ENCODE measurements at regions not wholly inside any gene's neighbourhood (a gene's known extent, or its start where the extent isn't known, plus 50 kb on each side); places are given as distances from the start of the nearest gene placed in this dataset.
"Not testable (repeated sequence)": the region's sequence is repeated elsewhere in the genome, so short reads cannot be mapped to it uniquely, and the experiment has no call there.

- no peaks in the 10 kb centered on the region for H3F3A ChIP-seq (ENCODE audit: control insufficient read depth, insufficient read depth)
- no peak overlapping the region for H3K27ac ChIP-seq (ENCODE audit: low read depth, low read length)
Measured at GRCh38 chrX:903116-903515, 272.5 kb downstream of the SHOX start.

GRCh38 chrX:896256-896655 lies 265.7 kb downstream of the SHOX start:
- Histone ChIP-seq H3K79me2 (ENCODE audit: control insufficient read depth, low read length) (no peaks in the 10 kb centered on the region), H3K27ac (ENCODE audit: low read depth, low read length) (no peak overlapping the region), H3K36me3 (ENCODE audit: control insufficient read depth, low read length) (no peaks in the 10 kb centered on the region), H3K4me2 (ENCODE audit: low read length) (no peak overlapping the region), H3K9me3 (ENCODE audit: control insufficient read depth, insufficient read depth, low read length) (peaks cover under 1% of the 10 kb centered on the region; the same call in 1 of the 2 replicates), H4K20me1 (ENCODE audit: control insufficient read depth, insufficient read depth, low read depth, low read length) (no peaks in the 10 kb centered on the region), H3K27me3 (ENCODE audit: control insufficient read depth, low read length) (no peaks in the 10 kb centered on the region), H3K9me2 (replicated peaks; ENCODE audit: control insufficient read depth, low read length) (no peaks in the 10 kb centered on the region), H3K4me1 (ENCODE audit: control insufficient read depth, low read length) (no peaks in the 10 kb centered on the region), H3K4me3 (ENCODE audit: low read length) (no peak overlapping the region), H3F3A (ENCODE audit: control insufficient read depth, insufficient read depth) (no peaks in the 10 kb centered on the region)
- TF ChIP-seq CTCF (IDR thresholded peaks at IDR 0.05; ENCODE audit: low read depth, low read length, poor library complexity, severe bottlenecking) (no peak), EZH2phosphoT487 (IDR thresholded peaks at IDR 0.05; ENCODE audit: borderline replicate concordance, low read length) (no peak)

More at GRCh38 chrX:903116-903515, 272.5 kb downstream of the SHOX start:
- no peaks in the 10 kb centered on the region for H3K79me2 ChIP-seq (ENCODE audit: control insufficient read depth, low read length)
- no peaks in the 10 kb centered on the region; the same call in 1 of the 2 replicates for H3K9me3 ChIP-seq (ENCODE audit: control insufficient read depth, insufficient read depth, low read length)
- H3K36me3 ChIP-seq (ENCODE audit: control insufficient read depth, low read length) = no peaks in the 10 kb centered on the region
- H3K27me3 ChIP-seq (ENCODE audit: control insufficient read depth, low read length) = no peaks in the 10 kb centered on the region
- no peaks in the 10 kb centered on the region for H3K9me2 ChIP-seq (replicated peaks; ENCODE audit: control insufficient read depth, low read length)
- no peak overlapping the region for H3K4me3 ChIP-seq (ENCODE audit: low read length)
- H3K4me2 ChIP-seq (ENCODE audit: low read length) = no peak overlapping the region
- no peaks in the 10 kb centered on the region for H4K20me1 ChIP-seq (ENCODE audit: control insufficient read depth, insufficient read depth, low read depth, low read length)
- TF ChIP-seq EZH2phosphoT487 (IDR thresholded peaks at IDR 0.05; ENCODE audit: borderline replicate concordance, low read length) (no peak), CTCF (IDR thresholded peaks at IDR 0.05; ENCODE audit: low read depth, low read length, poor library complexity, severe bottlenecking) (no peak)
- no peaks in the 10 kb centered on the region for H3K4me1 ChIP-seq (ENCODE audit: control insufficient read depth, low read length)

- no peaks in the 10 kb centered on the region for H3K27me3 ChIP-seq (ENCODE audit: control insufficient read depth, low read length)
- no peaks in the 10 kb centered on the region for H3K9me2 ChIP-seq (replicated peaks; ENCODE audit: control insufficient read depth, low read length)
- H3F3A ChIP-seq (ENCODE audit: control insufficient read depth, insufficient read depth) = no peaks in the 10 kb centered on the region
- H3K9me3 ChIP-seq (ENCODE audit: control insufficient read depth, insufficient read depth, low read length) = peaks cover 24% of the 10 kb centered on the region
- no peak for TF ChIP-seq CTCF (IDR thresholded peaks at IDR 0.05; ENCODE audit: low read depth, low read length, poor library complexity, severe bottlenecking)
- no peak for TF ChIP-seq EZH2phosphoT487 (IDR thresholded peaks at IDR 0.05; ENCODE audit: borderline replicate concordance, low read length)
- H3K79me2 ChIP-seq (ENCODE audit: control insufficient read depth, low read length) = no peaks in the 10 kb centered on the region
- H3K4me1 ChIP-seq (ENCODE audit: control insufficient read depth, low read length) = no peaks in the 10 kb centered on the region
- H3K4me3 ChIP-seq (ENCODE audit: low read length) = no peak overlapping the region
- no peaks in the 10 kb centered on the region for H3K36me3 ChIP-seq (ENCODE audit: control insufficient read depth, low read length)
- no peak overlapping the region for H3K4me2 ChIP-seq (ENCODE audit: low read length)
- no peaks in the 10 kb centered on the region for H4K20me1 ChIP-seq (ENCODE audit: control insufficient read depth, insufficient read depth, low read depth, low read length)
- no peak overlapping the region for H3K27ac ChIP-seq (ENCODE audit: low read depth, low read length)
Measured at GRCh38 chrX:889966-890651, 259.5 kb downstream of the SHOX start.

- not testable (repeated sequence) for H3K4me3 ChIP-seq (ENCODE audit: low read length); H3K27ac ChIP-seq (ENCODE audit: low read depth, low read length); H3F3A ChIP-seq (ENCODE audit: control insufficient read depth, insufficient read depth); H4K20me1 ChIP-seq (ENCODE audit: control insufficient read depth, insufficient read depth, low read depth, low read length); H3K4me1 ChIP-seq (ENCODE audit: control insufficient read depth, low read length); H3K79me2 ChIP-seq (ENCODE audit: control insufficient read depth, low read length); H3K9me2 ChIP-seq (replicated peaks; ENCODE audit: control insufficient read depth, low read length); H3K36me3 ChIP-seq (ENCODE audit: control insufficient read depth, low read length); H3K27me3 ChIP-seq (ENCODE audit: control insufficient read depth, low read length); H3K4me2 ChIP-seq (ENCODE audit: low read length)
- peaks cover 24% of the 10 kb centered on the region for H3K9me3 ChIP-seq (ENCODE audit: control insufficient read depth, insufficient read depth, low read length)
Measured at GRCh38 chrX:887724-888123, 257.1 kb downstream of the SHOX start.

Measured in DOHH2 (cell line).